Esophagus muscularis mucosa (tissue), 4 donors: ENCODE measurements at regions not wholly inside any gene's neighbourhood (a gene's known extent, or its start where the extent isn't known, plus 50 kb on each side); places are given as distances from the start of the nearest gene placed in this dataset.
"Not testable (repeated sequence)": the region's sequence is repeated elsewhere in the genome, so short reads cannot be mapped to it uniquely, and the experiment has no call there.

Experiments
- CTCF ChIP-seq, 3 experiments: fragments of 200-600 bp in 2 of 3; fragments of 450-650 bp in 1 of 3; sonication (generic) in 2 of 3; IDR thresholded peaks; one replicate each; pipeline ENCODE4 v1.5.1; 2017 to 2019; ENCODE audit warnings: antibody characterized with exemption in 3 of 3, mild to moderate bottlenecking in 2 of 3, moderate library complexity in 1 of 3
- EP300 ChIP-seq: sonication (generic); formaldehyde crosslinking; IDR thresholded peaks from one replicate; pipeline ENCODE4 v1.6.1; 2017; ENCODE audit warnings: antibody characterized with exemption
- POLR2A ChIP-seq: fragments of 450-650 bp; IDR thresholded peaks from one replicate; pipeline ENCODE4 v1.6.1; 2017; ENCODE audit warnings: antibody characterized with exemption, moderate library complexity, mild to moderate bottlenecking, low read depth
- POLR2AphosphoS5 ChIP-seq, 2 donors: sonication (generic); formaldehyde crosslinking; IDR thresholded peaks; one replicate each; pipeline ENCODE4 v1.6.1; 2017; ENCODE audit warnings: antibody characterized with exemption in 2 of 2

GRCh38 chr13:18963684-18964083 lies 217.9 kb downstream of the TUBA3C start:
- not testable (repeated sequence) for TF ChIP-seq CTCF (IDR thresholded peaks at IDR 0.05); POLR2A; POLR2AphosphoS5 (IDR thresholded peaks at IDR 0.05); EP300
